Astrocyte of the spinal cord (primary cell): ENCODE measurements at regions not wholly inside any gene's neighbourhood (a gene's known extent, or its start where the extent isn't known, plus 50 kb on each side); places are given as distances from the start of the nearest gene placed in this dataset.

Experiments
- DNase-seq: peaks from one replicate; pipeline ENCODE4 v3.0.0; 2011; ENCODE audit warnings: low read depth, low spot score
- H3K4me3 ChIP-seq: 2 replicates; pipeline ENCODE4 v1.5.1; 2011; ENCODE audit warnings: low read depth, mild to moderate bottlenecking, low read length, moderate library complexity
- in situ Hi-C: cut with HindIII; loops from 2 replicates; pipeline ENCODE4 v1.10.0; 2017; ENCODE audit warnings: low sequenced_read_pairs
- TF ChIP-seq, protein P1 (sequence below): IDR thresholded peaks from 2 replicates; pipeline ENCODE4 v1.5.1; 2012; ENCODE audit warnings: low read depth, mild to moderate bottlenecking, low read length, inconsistent platforms

DNA sequence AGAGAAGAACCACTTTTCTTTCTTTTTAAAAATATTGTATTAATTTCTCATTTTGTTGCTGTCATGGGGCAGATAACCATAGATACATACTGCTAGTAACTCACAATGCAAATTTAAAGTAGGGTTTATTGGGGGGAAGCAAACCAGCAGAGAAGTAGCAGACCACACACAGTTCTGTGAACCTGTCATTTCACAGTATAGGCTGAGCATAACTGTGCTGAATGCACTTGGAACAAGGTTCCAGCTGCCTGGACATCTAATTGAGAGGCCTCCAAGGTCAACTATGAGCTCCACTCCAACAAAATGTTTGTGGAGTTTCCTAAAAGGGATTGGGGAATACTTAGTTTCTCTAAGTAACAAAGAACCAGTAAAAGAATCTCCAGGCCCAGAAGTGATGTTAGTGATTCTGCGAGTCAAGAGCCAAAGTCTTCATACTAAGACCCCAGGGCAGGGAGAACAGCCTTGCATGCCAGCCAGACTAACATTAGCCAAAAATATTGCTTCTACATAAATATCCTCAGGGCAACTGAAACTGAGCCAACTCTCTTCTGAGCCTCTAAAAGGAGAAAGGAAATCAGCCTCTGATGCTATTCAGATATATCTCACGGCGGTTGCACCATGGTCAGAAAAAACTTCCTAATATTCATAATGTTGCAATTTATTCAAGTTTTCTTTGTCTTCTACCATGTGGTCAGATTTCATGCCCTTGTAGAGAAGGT lies 856.4 kb upstream of the ALCAM start:
- in situ Hi-C loops = no loop called here
- no peak for DNase-seq
- TF ChIP-seq, protein P1, sequence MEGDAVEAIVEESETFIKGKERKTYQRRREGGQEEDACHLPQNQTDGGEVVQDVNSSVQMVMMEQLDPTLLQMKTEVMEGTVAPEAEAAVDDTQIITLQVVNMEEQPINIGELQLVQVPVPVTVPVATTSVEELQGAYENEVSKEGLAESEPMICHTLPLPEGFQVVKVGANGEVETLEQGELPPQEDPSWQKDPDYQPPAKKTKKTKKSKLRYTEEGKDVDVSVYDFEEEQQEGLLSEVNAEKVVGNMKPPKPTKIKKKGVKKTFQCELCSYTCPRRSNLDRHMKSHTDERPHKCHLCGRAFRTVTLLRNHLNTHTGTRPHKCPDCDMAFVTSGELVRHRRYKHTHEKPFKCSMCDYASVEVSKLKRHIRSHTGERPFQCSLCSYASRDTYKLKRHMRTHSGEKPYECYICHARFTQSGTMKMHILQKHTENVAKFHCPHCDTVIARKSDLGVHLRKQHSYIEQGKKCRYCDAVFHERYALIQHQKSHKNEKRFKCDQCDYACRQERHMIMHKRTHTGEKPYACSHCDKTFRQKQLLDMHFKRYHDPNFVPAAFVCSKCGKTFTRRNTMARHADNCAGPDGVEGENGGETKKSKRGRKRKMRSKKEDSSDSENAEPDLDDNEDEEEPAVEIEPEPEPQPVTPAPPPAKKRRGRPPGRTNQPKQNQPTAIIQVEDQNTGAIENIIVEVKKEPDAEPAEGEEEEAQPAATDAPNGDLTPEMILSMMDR = no peak
- no peak overlapping the region for H3K4me3 ChIP-seq

DNA sequence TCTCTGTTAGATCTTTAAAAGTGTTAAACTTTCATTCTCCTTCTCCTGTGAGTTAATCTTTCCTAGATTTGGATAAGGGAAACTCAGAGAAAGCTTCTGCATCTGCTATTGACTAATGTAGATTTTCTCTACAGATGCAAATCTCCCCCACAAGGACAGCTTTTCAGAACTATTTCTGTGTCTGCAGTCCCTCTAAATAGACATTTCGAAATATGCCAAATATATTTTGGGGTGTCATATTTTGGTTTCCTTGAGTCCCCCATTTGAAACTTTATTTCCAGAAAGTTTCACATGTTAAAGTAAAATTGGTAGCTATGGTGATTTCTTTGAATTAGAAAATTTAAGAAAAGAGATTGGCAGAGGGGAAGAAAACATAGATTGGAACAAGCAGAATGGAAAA lies 852.3 kb upstream of the ALCAM start:
- in situ Hi-C loops = no loop called here
- no peak overlapping the region for H3K4me3 ChIP-seq
- DNase-seq = no peak
- TF ChIP-seq, protein P1 = no peak

DNA sequence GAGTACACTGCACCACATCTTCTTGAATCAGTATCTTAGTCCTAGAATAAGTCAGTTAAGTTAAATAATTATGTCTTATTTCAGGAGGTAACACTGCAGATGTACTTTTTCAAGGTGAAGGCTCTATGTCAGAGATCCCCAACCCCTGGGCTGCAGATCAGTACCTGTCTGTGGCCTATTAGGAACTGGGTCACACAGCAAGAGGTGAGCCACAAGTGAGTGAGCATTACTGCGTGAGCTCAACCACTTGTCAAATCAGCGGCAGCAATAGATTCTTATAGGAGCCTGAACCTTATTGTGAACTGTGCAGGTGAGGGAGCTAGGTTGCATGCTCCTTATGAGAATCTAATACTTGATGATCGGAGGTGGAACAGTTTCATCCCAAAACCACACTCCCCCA lies 851.9 kb upstream of the ALCAM start:
- in situ Hi-C loops = no loop called here
- TF ChIP-seq, protein P1 = no peak
- no peak for DNase-seq
- no peak overlapping the region for H3K4me3 ChIP-seq

DNA sequence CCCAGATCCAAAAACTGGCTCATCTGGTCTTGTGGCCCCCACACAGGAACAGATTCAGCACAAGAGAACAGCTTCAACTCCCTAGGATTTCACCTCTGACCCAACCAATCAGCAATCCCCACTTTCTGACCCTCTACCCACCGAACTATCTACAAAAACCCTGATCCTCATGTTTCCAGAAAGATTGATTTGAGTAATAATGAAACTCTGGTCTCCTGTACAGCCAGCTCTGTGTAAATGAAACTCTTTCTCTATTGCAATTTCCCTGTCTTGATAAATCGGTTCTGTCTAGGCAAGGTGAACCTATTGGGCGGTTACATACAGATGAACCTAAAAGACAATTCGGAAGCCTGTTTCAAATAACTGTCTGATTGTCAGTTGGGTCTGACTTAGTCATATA lies 847.6 kb upstream of the ALCAM start:
- H3K4me3 ChIP-seq = no peak overlapping the region
- no peak for DNase-seq
- in situ Hi-C loops = no loop called here
- TF ChIP-seq, protein P1 = no peak

DNA sequence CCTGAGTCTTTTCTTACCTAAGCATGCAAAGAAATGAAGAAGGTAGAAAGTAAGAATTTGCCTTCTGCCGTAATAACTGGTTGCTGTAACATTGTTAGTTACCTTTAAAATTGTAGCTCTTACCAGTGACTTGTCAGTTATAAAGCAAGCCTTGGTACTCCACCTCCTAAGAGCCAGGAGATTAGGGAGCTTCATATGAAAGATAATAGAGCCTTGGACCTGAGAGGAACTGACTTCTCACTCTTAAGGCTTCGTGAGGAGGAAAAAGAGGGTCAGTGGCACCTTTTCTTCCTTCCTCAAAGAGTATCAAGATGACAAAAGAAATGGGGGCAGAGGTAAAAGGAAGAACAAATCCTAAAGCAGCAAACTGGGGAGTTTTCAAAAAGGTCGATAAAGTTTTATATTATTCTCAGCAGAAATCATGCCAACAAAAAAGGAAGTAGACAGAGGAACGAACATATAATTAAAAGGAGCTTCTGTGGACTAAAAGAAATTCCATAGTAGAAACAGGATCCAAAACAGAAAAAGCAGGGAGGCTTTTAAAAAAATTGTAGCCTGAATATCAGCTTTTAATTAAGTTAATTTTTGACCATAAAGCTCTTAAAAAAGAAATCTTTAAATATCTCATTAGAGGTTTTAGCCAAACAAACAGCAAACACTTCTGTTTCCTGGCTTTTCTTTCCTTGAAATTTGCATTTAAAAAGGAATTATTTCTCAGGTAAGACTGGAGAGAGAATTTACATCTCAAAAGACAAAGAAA lies 847.1 kb upstream of the ALCAM start:
- in situ Hi-C loops = no loop called here
- DNase-seq = no peak
- TF ChIP-seq, protein P1 = no peak
- H3K4me3 ChIP-seq = no peak overlapping the region

DNA sequence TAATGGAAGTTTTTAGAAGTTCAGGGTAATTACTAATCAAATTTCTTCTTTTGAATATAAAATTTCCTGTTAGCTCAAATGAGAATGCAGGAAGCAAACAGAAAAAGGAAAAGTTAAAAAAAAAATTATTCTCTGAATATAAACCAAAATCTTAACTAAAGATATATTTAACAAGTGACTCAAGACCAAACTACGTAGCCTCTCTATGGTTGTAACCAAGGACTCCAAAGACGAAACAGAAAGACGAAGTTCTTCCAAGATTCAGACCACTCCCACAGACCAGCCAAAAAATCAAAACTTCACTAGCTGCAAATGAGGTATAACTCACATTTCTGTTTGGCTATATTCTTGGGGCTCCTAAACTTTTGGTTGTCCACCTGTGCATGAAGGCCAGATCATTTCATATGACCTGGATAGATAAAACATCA lies 846.5 kb upstream of the ALCAM start:
- H3K4me3 ChIP-seq = no peak overlapping the region
- no peak for DNase-seq
- in situ Hi-C loops = no loop called here
- TF ChIP-seq, protein P1 = no peak
